NCI-H2171 treated with DMSO at 0.1 percent for 48 hours (cell line): ENCODE measurements at regions not wholly inside any gene's neighbourhood (a gene's known extent, or its start where the extent isn't known, plus 50 kb on each side); places are given as distances from the start of the nearest gene placed in this dataset.

Source experiments
- DNase-seq: peaks from one replicate; lab custom pipeline; 2025; lab: John Stamatoyannopoulos, UW

DNA sequence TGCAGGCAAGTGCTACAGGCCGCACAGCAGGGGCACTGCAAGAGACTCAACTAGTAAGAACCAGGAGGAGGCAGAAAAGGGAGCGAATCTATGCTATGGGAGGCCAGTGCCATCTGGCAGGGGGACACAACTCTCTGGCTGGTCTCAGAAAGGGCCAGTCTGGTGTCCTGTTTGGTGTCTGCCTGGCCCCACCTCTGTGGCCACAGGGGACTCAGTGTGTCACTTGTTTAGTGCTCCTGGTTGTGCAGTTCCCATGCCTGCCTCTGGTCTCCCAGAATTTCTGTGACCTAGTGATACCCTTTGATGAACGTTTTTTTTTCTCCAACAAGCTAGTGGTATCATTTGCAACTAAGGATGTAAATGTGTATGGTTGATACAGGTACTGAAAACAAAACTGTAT, 59.2 kb upstream of the JCAD start:
- no peak for DNase-seq

DNA sequence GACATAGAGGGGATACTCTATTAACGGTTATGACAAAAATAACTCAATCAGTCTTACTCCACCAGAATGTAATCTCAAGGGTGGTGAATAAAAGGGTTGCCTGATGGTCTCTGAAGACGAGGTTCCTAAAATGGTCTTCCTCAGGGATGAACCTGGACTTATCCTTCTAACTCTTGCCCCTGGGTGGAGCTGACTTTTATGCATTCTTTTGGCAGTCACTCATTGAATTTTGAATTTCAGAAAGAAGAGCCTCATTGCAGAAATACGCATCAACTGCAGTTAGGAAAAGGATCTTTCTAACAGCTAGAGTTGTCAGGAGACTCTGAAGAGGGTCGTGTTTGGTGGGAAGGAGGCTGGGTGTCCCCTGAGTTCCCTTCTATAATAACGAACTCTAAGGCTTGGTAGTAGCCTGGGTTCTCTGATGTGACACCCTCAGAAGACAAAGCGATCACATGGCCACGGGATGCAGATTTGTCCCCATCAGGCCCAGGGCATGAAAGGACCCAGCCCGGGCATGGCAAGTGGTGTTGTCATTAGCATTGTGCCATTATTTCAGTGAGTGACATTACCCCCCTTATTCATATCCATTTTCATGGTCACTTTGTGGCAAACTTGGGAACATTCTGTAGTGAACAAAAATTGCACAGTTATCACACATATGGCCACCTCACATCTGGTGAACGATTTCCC, 58.6 kb upstream of the JCAD start:
- DNase-seq = no peak

DNA sequence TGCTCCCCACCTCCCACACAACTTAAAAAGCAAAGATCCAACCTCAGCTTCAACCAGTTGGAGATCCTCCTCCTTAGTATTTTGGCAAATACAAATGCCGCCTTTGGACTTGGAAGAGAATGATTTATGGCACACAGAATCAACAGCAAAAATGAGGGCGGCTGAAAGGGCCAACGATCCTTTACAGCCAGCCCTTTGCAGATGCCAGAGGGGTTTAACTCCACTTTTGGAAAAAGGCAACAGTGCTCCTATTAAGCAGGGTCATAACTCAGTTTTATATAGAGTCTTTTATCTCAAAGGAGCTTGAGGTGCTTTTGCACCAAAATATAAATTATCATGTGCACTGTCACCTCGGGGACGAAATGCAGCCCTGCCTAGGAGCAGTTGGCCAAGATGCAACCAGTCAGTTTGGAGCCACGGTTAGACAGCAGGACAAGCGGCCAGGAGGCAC, 56.7 kb upstream of the JCAD start:
- DNase-seq = no peak

DNA sequence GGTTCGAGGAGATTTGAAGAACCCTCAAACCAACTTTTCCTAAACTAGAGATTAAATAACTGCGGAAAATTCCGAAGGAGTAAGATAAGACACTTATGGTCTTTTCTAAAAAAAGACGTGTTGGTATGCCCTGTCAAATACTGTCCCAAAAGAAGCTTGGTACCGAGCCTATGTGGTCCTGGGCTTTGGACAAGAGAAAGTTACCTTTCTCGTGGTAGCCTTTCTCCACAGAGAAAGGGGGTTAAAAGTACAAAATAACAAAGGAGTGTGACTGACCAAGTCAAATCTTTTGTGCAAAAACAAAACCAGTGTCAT, 56.2 kb upstream of the JCAD start:
- no peak for DNase-seq

DNA sequence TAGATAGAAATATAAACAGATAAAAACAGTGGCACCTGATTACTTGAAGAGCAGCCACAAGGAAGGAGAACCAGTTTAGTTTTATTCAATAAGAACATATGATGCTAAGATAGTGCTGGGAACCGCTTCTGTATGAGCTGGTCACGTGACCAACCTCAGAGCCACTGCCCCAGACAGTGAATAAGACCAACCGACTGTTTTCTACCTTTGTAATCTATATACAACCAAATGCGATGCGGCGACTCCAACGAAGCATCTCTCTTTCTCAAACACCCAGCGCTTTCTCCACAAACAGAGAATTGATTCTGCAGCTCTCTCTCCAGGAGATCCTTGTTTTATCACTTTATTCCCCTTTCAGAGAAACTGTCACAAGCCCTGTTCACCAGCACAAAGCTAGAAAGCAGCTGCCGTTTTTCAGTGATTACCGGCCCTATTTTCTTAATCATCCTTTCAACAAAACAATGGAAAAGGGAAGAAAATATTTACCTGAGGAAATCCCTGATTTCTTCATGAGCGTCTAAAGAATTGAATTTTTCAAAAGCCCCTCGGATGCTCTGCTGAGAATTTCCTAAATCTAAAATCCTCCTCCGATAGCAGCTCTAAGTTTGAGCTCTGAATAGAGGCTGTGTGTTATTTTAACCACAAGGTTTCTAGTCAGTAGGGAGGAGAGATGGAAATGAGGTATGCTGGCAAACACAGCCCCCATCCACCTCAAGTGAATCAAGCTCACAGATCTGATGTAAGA, 55.7 kb upstream of the JCAD start:
- DNase-seq = no peak

DNA sequence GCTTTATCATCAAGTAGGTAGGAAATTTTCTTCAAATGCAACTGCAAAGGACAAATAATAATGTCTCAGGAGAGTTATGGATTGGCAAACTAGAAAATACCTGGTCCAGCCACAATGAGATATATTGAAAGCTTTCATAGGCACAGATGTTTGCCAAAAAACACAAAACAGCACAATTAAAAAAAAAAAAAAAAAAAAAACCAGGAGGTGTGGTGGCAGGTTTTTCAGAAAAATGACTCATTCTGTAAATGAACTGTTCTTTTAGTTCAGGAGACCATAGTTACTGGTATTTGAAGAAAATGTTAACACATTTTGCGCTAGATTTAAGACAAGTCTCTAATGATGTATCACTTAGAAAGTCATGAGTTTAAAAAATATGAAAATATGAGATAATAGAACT, 55.0 kb upstream of the JCAD start:
- no peak for DNase-seq

DNA sequence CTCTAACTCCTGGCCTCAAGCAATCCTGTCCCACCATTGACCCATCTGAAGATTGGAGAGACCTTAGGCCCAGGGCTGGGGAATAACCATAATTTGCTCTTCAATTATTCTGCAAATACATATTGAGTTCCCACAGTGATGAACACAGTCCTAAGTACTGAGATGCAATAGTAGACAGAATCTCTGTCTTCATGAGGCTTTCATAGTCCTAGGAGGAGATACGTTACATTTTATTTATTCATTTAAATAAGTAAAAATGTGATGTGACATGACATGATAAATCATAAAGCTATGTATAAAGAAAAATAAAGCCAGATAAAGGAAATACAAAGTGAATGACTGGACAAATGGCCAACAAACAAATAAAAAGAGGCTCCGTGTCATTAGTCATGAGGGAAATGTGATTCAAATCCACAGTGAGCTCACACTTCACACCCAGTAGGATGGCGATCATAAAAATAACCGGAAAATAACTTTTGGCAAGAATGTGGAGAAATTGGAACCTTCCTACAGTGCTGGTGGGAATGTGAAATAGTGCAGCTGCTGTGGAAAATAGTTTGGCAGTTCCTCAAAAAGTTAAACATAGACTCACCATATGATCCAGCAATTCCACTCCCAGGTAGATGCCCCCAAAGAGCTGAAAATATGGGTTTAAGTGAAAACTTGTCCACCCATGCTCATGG, 52.1 kb upstream of the JCAD start:
- DNase-seq = no peak
